ENCODE measurements at regions not wholly inside any gene's neighbourhood (a gene's known extent, or its start where the extent isn't known, plus 50 kb on each side); places are given as distances from the start of the nearest gene placed in this dataset.
"Not testable (repeated sequence)": the region's sequence is repeated elsewhere in the genome, so short reads cannot be mapped to it uniquely, and the experiment has no call there.

DNA sequence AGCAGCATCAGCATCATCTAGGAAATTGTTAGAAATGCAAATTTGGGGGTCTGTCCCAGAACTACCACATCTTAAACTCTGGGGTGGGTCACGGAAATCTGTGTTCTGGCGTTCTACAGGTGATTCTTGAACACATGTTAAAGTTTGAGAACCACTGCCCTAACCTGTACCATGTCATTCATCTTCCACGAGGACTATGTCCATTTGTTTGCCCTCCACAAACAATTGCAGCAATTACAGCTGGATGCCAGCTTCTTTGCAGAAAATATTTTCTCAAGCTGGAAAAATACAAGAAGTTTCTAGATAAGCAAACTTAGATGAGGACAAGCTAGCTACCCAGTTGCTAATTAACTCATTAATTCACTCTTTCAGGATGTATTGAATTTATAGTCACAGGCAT, 54.1 kb downstream of the MAFB start:
- DNase-seq (ENCODE audit: low read depth in 2 of 2, low spot score in 1 of 2), result no peak

DNA sequence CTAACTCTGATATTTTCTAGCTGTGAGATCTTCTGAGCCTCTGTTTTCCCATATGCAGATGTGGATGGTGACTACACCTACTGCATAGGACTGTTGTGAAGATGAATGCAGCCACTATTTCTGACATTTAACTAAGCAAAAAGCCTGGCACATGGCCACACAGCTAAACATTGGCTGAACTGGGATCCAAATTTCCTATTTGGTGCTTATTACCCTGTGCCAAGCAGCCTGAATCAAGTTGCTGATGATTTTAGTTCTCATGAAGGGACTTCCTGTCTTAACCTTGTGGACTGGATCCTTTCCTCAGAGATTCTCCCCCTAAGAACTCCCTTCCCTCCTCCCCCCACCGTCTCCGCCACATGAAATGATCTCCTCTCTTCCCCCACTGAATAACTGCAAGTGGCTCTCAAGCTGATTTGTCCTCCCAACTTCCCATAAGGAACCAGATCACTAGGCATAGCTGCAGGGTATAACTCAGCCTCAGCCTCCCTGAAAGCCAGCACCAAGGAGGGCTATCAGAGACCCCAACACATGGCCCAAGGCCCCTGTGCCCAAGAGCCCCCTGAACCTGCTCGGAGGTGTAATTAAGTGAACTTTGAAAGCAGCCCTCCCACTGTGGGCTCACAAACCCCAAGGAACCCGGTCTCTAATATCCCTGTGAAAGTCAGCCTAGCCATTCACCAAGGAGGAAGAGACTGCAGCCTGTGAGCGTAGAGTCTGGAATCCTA, 55.7 kb downstream of the MAFB start:
- no peak for DNase-seq (ENCODE audit: low read depth in 2 of 2, low spot score in 1 of 2)

DNA sequence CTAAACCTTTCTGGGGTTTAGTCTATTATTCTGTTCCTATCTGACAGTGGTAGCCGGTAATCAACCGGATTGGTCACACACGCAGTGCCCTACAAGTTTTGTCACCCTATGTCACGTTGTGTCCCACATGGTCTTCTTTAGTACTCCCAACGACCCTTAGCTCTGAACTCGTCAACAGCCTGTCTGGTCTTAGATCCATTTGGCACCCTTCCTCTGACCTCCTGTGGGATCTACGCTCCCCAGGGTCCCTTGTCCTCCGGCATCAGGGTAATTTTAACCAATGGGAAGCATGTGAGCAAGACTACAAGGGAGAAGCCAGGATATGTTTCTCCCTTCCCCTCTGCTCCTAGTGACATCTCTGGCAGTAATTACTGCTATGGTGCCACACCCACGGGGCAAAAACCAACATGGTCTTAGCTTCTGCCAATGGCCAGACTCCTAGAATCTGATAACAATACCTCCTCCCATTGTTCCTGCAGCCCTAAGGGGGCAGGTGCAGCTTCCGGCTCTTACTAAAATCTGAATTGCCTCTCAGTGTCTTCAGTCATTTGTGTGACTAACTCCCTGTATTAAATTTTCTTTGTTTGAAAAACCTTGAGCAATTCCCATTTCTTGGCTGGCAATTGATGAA, 56.6 kb downstream of the MAFB start:
- DNase-seq (ENCODE audit: low read depth in 2 of 2, low spot score in 1 of 2), result no peak

DNA sequence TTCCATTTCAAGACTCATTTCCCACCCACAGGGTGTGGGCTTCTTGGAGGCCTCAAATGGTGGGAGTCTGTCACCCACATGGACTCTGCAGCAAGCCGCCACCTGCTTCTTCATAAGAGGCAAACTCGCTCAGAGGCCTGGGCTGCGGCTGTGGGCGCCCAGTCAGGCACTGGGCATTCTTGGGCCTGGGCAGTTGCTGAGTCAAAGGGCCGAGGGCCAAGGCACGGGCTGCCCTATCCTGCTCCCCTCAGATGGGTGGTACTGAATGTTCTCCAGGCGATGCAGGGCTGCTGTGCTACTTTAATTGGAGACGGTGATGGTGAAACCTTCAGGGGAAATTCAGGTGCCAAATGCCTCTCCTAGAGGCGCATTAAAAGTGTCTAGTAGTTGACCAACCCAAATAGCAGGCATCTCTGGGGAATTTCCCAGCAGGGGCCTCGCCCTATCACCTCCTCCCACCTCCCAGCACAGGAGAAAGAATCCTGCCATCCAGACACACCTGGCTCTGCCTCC, 57.9 kb downstream of the MAFB start:
- DNase-seq (ENCODE audit: low read depth in 2 of 2, low spot score in 1 of 2), result no peak

DNA sequence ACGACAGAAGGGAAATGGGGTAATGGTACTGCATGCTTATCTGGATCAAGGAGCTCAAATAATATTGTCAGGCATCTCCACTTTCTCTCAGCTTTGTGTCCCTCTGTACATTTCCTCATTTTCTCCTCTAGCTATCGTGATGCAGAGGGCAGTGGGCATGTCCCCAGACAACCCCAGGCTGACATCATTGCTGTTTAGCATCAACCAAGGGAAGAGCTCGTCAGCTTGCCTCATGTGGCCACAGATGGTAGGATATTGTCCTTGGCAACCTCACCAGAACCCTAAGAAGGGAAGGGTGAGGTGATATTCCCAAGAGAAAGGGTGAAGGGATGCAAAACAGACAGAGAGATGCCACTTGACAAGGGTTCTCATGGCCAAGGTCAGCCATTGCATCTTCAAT, 58.3 kb downstream of the MAFB start:
- DNase-seq (ENCODE audit: low read depth in 2 of 2, low spot score in 1 of 2), result no peak

DNA sequence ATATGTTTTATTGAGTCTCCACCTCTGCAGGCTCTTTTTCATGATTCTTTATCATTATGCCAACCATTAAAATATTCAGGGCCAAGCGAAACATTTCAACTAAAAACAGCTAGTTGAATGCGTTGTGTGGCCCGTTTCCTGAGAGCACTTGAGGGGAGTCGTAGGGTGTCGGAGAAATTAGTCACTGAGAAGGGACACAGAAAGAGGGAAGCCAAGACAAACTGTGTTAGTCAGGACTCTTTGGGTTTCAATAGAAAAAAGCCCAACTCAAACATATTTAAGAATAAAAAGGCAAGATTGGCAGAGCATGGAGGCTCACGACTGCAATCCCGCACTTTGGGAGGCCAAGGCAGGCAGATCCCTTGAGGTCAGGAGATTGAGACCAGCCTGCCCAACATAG, 58.9 kb downstream of the MAFB start:
- DNase-seq (ENCODE audit: low read depth in 2 of 2, low spot score in 1 of 2), result no peak

DNA sequence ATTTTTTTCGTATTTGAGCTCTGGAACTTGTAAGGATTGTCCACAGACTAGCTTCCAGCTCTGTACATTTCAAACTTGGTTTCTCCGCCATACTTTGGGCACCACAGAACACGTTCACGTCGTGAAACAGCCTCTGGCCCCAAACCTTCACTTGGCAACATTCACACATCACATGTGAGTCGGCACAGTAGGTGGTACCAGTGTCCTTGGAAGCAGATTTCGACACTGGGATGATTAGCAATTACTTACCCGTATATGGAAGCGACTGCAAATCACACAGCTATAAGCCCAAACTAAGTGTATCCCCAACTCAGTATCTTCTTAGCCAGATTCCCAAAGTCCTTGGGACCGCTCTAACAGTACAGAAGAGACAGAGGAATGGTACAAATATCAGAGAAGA, 60.2 kb downstream of the MAFB start:
- DNase-seq (ENCODE audit: low read depth in 2 of 2, low spot score in 1 of 2), result no peak

DNA sequence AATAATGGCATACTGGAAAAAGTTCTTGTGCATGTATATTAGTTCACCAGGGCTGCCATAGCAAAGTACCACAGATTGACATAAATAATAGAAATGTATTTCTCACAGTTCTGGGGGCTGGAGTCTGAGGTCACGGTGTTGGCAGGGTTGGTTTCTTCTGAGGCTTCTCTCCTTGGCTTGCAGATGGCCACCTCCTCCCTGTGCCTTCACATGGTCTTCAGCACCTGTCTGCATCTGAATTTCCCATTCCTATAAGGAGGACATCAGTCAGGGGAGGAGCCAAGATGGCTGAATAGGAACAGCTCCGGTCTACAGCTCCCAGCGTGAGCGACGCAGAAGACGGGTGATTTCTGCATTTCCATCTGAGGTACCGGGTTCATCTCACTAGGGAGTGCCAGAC, 70.0 kb downstream of the MAFB start:
- DNase-seq (ENCODE audit: low read depth in 2 of 2, low spot score in 1 of 2), result not testable (repeated sequence)

DNA sequence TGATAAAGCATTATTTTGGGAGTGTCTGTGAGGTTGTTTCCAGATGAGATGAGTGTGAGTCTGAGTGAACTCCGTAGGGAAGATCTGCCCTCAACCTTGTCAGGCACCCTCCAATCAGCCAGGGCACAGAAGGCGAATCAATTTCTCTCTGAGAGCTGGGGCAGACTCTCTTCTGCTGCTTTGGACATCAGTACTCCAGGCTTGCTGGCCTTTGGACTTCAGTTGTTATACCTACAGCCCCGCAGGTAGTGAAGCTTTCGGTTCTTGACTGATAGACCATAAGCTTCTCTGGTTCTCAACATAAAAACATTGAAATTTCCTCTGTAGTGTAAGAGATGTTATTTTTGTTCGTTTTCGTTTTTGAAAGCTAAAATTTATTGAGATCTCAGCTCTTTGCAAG, 71.4 kb downstream of the MAFB start:
- no peak for DNase-seq (ENCODE audit: low read depth in 2 of 2, low spot score in 1 of 2)

DNA sequence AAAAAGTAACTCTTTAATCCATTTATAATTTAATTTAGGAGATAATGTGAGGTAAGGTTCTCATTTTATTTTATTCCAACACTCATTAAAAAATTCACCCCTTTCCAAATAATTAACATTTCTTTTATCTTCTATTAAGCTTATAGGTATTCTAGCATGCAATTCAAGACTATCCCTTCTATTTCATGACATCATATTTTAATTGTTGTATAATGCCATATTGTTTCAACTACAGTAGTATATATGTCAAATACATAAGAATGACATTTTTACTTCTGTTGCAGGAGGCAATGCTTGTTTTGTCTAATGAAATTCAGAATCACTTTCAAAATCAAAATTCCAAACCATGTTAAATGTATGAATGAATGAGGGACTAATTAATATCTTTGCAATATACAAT, 76.2 kb downstream of the MAFB start:
- no peak for DNase-seq (ENCODE audit: low read depth in 2 of 2, low spot score in 1 of 2)

DNA sequence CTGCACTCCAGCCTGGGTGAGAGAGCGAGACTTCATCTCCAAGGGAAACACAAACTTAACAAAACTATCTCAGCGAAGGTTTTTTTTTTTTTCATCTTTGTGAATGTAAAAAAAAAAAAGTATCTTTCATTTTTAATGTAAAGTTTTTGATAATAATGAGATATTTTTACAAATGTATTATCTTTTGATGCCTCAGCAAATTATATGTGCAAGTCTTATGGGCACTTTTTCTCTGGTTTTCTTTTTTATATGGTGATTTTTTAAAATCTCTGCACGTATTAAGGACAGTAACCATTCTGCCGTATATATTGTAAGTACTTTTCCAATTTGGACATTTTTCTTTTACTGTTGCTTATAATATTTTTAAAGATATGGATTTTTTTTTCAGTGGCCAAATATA, 76.8 kb downstream of the MAFB start:
- DNase-seq (ENCODE audit: low read depth in 2 of 2, low spot score in 1 of 2), result no peak

DNA sequence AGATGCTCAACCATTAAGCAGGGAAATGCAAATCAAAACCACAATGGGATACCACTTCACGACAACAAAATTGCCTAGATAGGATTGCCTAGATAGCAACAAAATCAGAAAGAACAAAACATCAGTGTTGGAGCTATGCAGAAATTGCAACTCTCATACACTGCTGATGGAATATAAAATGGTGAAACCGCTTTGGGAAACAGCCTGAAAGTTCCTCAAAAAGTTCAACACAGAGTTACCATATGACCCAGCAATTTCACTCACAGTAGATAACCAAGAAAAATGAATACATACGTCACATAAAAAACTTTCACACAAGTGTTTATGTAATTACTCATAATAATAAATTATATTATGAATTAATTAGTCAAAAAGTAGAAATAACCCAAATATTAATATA, 78.3 kb downstream of the MAFB start:
- DNase-seq (ENCODE audit: low read depth in 2 of 2, low spot score in 1 of 2), result no peak

DNA sequence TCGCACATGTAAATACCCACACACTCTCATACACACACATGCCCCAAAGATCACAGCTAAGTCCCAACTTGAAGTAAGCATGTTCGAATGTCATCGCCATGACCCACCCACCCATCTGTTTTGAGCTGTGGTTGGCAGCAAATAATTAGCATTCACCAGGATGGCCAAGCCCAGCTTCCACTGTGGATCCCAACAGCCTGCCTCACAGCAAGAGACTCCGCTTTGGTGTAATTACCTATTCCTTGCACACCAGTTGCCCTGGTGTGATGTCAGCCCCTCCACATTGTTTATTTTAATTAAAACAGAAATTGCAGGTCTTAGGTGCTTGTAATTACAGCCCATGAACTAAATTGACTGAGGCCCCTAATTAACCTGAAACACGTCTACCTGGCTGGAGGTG, 81.1 kb downstream of the MAFB start:
- no peak for DNase-seq (ENCODE audit: low read depth in 2 of 2, low spot score in 1 of 2)

DNA sequence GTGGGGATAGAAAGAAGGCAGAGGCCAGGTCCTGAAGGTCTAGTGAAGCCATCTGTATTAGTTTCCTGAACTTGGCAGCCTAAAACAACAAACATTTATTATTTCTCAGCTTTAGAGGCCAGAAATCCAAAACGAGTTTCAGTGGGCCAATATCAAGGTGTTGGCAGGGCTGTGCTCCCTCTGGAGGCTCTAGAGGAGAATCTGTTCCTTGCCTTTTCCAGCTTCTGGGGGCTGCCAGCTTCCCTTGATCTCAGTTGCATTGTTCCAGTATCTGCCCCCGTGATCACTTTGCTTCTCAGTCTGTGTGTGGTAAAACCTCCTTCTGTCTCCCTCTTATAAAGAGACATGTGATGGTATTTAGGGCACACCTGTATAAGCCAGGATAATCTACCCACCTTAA, 82.4 kb downstream of the MAFB start:
- no peak for DNase-seq (ENCODE audit: low read depth in 2 of 2, low spot score in 1 of 2)

DNA sequence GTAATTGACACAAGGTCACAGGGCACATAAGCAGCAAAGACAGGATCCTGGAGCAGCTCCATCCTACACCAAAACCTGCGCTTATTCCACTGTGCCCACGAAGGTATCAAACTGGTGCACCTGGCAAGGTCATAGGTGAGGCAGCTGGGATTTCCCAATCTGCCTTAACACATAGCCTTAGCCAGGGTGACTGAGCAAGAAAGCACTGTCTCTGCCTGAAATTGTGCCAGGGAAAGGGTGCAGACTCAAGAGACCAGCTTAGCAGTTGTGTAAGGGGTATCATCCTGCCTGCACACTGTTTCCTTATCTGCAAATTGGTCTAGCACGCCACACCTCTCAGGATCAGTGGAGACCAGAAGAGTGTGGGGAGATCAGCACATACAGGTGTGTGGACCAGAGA, 82.8 kb downstream of the MAFB start:
- DNase-seq (ENCODE audit: low read depth in 2 of 2, low spot score in 1 of 2), result no peak

DNA sequence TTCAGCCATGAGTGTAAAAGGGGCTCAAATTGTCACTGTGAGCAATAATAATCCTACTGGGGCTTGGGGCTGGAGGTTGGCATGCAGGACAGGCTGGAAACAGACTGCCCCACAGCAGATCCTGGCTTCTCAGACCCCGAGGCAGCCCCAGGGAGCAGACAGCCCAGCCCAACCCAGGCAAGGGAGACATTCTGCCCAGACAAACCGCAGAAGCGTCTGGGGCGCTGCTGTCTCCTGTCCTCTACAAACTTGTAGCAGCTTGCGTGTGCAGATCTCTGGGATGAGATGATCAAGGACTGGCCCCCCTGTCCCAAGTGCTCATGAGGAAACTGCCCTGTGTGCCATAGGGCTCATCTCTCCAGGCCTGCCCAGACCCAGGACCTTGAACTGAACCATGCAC, 84.6 kb downstream of the MAFB start:
- no peak for DNase-seq (ENCODE audit: low read depth in 2 of 2, low spot score in 1 of 2)

DNA sequence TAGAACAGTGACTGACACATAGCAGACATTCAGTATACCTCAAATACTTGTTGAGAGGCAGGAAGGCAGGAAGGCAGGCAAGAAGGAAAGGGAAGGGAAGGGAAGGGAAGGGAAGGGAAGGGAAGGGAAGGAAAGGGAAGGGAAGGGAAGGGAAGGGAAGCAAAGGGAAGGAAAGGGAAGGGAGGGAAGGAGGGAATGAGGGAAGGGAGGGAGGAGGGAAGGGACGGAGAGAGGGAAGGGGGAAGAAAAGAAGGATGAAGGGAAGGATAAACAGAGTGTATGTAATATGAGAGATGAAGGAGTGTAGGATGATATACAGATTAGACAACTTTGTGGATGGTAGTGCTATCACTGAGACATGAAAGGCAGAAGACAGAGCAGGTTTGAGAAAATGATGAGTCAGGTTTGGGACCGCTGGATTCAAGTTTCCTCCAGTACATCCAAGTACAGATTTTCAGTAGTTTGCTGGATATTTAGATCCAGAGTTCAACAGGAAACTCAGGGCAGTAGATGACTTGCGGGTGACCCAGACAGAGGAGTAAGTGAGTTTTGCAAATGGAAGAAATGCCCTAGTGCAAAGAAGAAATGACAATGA, 85.9 kb downstream of the MAFB start:
- no peak for DNase-seq (ENCODE audit: low read depth in 2 of 2, low spot score in 1 of 2)

DNA sequence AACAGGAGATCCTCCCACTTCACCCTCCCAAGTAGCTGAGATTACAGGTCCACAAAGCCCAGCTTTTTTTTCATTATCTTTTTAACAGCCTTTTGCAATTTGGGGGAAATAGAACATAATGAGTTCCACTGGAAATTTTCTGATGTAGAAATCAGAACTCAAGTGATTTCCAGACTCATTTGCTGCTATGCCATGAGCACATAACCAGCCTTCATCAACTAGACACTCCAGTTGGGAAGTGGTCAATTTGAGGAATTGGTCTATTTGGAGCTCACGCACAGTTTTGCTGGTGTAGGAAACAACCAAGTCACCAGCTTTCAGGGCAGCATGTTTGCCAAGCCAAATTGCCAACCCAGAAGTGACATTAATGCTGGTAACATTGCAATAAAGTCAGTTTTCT, 86.7 kb downstream of the MAFB start:
- DNase-seq (ENCODE audit: low read depth in 2 of 2, low spot score in 1 of 2), result no peak

DNA sequence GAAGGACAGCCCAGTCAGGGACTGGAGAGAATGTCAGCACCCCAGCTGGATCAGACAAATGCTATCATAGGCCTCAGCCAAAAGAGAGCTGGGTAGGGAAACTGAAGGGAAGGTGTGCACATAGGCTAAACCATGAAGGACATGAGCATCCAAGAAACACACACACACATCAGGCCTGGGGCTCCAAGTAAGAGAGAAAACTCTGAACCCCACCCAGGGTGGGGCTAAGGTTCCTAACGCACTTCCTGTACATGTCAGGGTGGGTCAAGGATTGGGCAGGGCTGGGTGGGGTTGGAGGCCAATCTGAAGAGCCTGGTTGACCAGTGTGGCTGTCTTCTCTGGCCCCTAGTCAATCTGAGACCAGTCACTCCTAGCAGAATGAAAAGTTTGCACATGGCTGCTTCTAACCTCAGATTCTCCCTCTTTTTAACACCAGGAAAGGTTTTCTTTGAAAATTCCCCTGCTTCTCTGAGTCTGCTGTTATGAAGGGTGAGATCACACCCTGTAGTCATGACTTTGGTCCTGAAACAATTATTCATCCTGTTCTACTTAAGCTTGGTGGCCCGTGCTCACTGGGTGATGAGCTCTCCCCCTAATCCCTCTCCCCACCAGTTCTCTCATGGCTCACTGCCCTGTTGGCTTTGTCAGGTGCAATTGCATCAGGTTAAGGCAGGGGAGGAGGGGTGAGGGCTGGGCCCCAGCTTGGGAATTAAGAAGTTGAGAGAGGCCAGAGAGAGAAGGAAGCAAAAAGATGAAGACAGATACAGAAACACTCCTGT, 88.4 kb downstream of the MAFB start:
- DNase-seq (ENCODE audit: low read depth in 2 of 2, low spot score in 1 of 2), result no peak

DNA sequence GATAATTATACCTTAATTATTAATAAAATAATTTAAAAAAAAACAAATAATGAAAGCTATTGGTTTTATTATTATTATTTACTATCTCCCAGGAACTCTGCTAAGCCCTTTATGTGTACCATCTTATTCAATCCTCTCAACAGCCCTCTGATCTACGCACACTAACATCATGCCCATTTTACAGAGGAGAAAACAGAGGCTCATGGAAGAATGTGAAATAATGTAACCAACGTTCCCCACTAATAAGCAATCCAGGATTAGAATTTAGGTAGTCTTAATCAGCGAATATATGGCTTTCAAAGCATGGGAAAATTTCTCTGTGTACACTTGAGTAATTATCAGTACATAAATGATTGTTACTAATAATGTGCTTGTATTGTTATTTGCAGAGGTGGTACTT, 89.0 kb downstream of the MAFB start:
- no peak for DNase-seq (ENCODE audit: low read depth in 2 of 2, low spot score in 1 of 2)

DNA sequence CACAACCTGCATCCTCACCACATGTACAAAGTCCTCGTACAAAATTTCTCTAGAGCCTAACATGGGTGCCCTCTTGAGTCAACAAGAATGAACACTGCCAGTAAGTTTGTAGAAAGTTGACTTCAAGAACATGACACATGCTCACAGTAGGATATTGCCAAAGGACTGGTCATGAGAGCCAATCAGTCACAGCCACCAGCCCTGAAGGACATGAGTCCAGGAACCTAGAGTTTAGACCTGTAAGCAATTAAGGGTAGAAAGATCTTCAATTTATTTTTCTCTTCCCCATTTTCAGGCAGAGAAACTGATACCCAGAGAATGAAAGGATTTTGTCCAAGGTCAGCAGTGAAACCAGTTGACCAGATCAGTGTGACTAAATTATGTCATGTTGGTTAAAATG, 96.1 kb downstream of the MAFB start:
- DNase-seq (ENCODE audit: low read depth in 2 of 2, low spot score in 1 of 2), result no peak

DNA sequence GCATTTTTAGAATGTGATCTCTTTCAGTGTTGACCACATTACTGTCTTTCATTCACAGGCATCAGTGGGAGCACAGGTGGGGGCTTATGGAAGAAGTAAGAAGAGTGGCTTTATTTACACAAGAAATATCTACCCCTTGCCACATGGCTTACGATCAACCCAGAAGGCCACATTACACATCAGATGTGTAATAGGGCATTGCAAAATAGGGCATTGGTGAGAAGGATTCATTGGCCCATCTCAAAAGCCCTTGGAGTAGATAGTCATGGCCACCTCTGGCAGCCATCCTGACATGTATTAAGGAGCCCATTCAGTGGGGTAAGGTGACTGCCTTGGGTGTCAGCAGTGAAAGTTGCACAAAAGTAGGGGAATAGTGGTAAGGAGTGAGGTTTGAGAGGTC, 97.5 kb downstream of the MAFB start:
- no peak for DNase-seq (ENCODE audit: low read depth in 2 of 2, low spot score in 1 of 2)

All from stimulated activated CD8-positive, alpha-beta memory T cell treated with anti-CD3 and anti-CD28 coated beads, Interleukin-4, amount 100 ng/mL, for 1 hour (primary cell).